MM.1S (cell line): ENCODE measurements at regions not wholly inside any gene's neighbourhood (a gene's known extent, or its start where the extent isn't known, plus 50 kb on each side); places are given as distances from the start of the nearest gene placed in this dataset.

Experiments used
- DNase-seq: peaks from one replicate; pipeline ENCODE4 v3.0.0-alpha.2; 2015
- H2AFZ ChIP-seq: fragments of 300-600 bp; sonication (generic); 2 replicates; pipeline ENCODE4 v1.6.0; 2016; ENCODE audit warnings: antibody characterized with exemption, low read length
- H3F3A ChIP-seq: fragments of 300-600 bp; sonication (generic); 2 replicates; pipeline ENCODE4 v1.6.1; 2016; ENCODE audit warnings: mild to moderate bottlenecking, antibody characterized with exemption, low read length, moderate library complexity, mixed read lengths; ENCODE audit not compliant: insufficient read depth
- H3K27ac ChIP-seq: fragments of 300-600 bp; sonication (generic); 2 replicates; pipeline ENCODE4 v1.5.1; 2016; ENCODE audit warnings: mild to moderate bottlenecking, low read length
- H3K27me3 ChIP-seq: fragments of 300-600 bp; sonication (generic); replicated peaks from 2 replicates; pipeline ENCODE4 v1.6.0; 2016; ENCODE audit warnings: low read length; ENCODE audit not compliant: insufficient read depth
- H3K36me3 ChIP-seq: fragments of 300-600 bp; sonication (generic); replicated peaks from 2 replicates; pipeline ENCODE4 v1.6.1; 2016; ENCODE audit warnings: mild to moderate bottlenecking, low read length, mixed read lengths; ENCODE audit not compliant: insufficient read depth
- H3K4me1 ChIP-seq: fragments of 300-600 bp; sonication (generic); 2 replicates; pipeline ENCODE4 v1.6.1; 2016; ENCODE audit warnings: low read length, mixed read lengths
- H3K4me2 ChIP-seq: fragments of 300-600 bp; sonication (generic); 2 replicates; pipeline ENCODE4 v1.6.0; 2016; ENCODE audit warnings: low read depth, low read length
- H3K4me3 ChIP-seq: fragments of 300-600 bp; sonication (generic); 2 replicates; pipeline ENCODE4 v1.5.1; 2016; ENCODE audit warnings: low read length, mixed read lengths
- H3K79me2 ChIP-seq: fragments of 300-600 bp; sonication (generic); 2 replicates; pipeline ENCODE4 v1.6.1; 2016; ENCODE audit warnings: mixed run types, low read length, mixed read lengths
- H3K9ac ChIP-seq: fragments of 300-600 bp; sonication (generic); 2 replicates; pipeline ENCODE4 v1.6.1; 2016; ENCODE audit warnings: low read length, mixed read lengths
- H3K9me2 ChIP-seq: fragments of 300-600 bp; sonication (generic); replicated peaks from 2 replicates; pipeline ENCODE4 v1.6.1; 2016; ENCODE audit warnings: mild to moderate bottlenecking, low read length, mixed read lengths; ENCODE audit not compliant: insufficient read depth
- H3K9me3 ChIP-seq: fragments of 300-600 bp; sonication (generic); replicated peaks from 2 replicates; pipeline ENCODE4 v1.6.1; 2016; ENCODE audit warnings: mild to moderate bottlenecking, low read length, mixed read lengths; ENCODE audit not compliant: insufficient read depth
- H4K20me1 ChIP-seq: fragments of 300-600 bp; sonication (generic); 2 replicates; pipeline ENCODE4 v1.6.1; 2016; ENCODE audit warnings: mild to moderate bottlenecking, low read length, moderate library complexity, mixed read lengths; ENCODE audit not compliant: insufficient read depth
- EZH2 ChIP-seq: fragments of 300-600 bp; sonication (generic); optimal IDR thresholded peaks from 2 replicates; pipeline ENCODE3; 2017; ENCODE audit warnings: low read depth, mild to moderate bottlenecking, antibody characterized with exemption, low read length, mixed read lengths
- EZH2phosphoT487 ChIP-seq: fragments of 300-600 bp; sonication (generic); IDR thresholded peaks from 2 replicates; pipeline ENCODE4 v1.6.1; 2018; ENCODE audit warnings: antibody characterized with exemption, low read length
- TF ChIP-seq, protein P1 (sequence below): fragments of 300-600 bp; sonication (generic); IDR thresholded peaks from 2 replicates; pipeline ENCODE4 v1.5.1; 2016; ENCODE audit warnings: antibody characterized with exemption, low read length, mixed read lengths

GRCh38 chr1:94650301-94650700, 108.7 kb upstream of the F3 start:
- Histone ChIP-seq H3K27ac (no peak overlapping the region), H3K79me2 (no peaks in the 10 kb centered on the region), H2AFZ (no peak overlapping the region), H3K9ac (no peak overlapping the region), H3K9me3 (no peaks in the 10 kb centered on the region), H3K27me3 (no peaks in the 10 kb centered on the region), H3K36me3 (no peaks in the 10 kb centered on the region), H3K4me3 (no peak overlapping the region), H3K4me1 (no peaks in the 10 kb centered on the region), H4K20me1 (no peaks in the 10 kb centered on the region), H3K9me2 (no peaks in the 10 kb centered on the region), H3K4me2 (no peak overlapping the region), H3F3A (no peaks in the 10 kb centered on the region)
- no peak for DNase-seq
- TF ChIP-seq, protein P1, sequence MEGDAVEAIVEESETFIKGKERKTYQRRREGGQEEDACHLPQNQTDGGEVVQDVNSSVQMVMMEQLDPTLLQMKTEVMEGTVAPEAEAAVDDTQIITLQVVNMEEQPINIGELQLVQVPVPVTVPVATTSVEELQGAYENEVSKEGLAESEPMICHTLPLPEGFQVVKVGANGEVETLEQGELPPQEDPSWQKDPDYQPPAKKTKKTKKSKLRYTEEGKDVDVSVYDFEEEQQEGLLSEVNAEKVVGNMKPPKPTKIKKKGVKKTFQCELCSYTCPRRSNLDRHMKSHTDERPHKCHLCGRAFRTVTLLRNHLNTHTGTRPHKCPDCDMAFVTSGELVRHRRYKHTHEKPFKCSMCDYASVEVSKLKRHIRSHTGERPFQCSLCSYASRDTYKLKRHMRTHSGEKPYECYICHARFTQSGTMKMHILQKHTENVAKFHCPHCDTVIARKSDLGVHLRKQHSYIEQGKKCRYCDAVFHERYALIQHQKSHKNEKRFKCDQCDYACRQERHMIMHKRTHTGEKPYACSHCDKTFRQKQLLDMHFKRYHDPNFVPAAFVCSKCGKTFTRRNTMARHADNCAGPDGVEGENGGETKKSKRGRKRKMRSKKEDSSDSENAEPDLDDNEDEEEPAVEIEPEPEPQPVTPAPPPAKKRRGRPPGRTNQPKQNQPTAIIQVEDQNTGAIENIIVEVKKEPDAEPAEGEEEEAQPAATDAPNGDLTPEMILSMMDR: no peak
- no peak for TF ChIP-seq EZH2
- no peak for TF ChIP-seq EZH2phosphoT487

DNA sequence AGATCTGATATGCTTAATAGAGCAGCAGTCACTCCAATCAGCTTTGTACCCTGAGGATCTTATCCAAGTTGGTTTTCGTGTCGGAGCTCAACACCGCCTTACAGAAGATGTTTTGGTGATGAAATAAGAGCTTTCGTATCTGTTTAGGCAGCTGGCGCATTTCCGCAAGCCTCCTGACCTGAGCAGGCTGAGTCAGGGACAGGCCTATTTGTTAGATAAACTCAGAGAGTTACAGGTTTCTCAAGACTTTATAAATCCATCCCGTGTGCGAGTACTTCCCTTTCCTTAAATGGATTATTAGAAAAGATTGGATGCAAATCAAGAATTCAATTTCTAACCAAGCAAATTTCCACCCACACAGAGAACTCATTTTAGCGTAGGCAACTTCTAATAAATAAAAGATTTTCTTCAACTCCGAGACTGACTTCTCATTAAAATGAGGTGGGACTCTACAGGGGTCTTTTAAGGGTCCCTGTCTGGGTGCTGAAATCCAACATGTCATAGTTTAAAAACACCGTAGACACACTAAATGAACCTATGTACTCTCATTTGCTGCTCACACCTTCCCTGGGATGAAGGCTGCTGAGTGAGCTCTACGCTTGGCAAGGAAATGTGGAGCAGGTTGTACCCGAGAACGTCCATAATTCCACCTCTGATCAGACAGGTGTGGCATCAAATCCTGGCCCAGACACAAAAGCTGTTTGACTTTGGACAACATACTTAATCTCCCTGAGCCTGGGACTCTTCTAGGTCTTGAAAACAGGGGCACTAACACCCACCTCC, 106.9 kb upstream of the F3 start:
- H3K9me3 ChIP-seq: no peaks in the 10 kb centered on the region
- no peaks in the 10 kb centered on the region for H3K9me2 ChIP-seq
- H3K4me1 ChIP-seq: no peaks in the 10 kb centered on the region
- no peak overlapping the region for H3K27ac ChIP-seq
- no peaks in the 10 kb centered on the region for H3K36me3 ChIP-seq
- H3K79me2 ChIP-seq: no peaks in the 10 kb centered on the region
- no peak overlapping the region for H3K4me2 ChIP-seq
- H2AFZ ChIP-seq: no peak overlapping the region
- H3K4me3 ChIP-seq: no peak overlapping the region
- no peak overlapping the region for H3K9ac ChIP-seq
- H3F3A ChIP-seq: no peaks in the 10 kb centered on the region
- TF ChIP-seq EZH2 (no peak), EZH2phosphoT487 (no peak)
- TF ChIP-seq, protein P1: no peak
- H3K27me3 ChIP-seq: no peaks in the 10 kb centered on the region
- DNase-seq: no peak
- no peaks in the 10 kb centered on the region for H4K20me1 ChIP-seq

DNA sequence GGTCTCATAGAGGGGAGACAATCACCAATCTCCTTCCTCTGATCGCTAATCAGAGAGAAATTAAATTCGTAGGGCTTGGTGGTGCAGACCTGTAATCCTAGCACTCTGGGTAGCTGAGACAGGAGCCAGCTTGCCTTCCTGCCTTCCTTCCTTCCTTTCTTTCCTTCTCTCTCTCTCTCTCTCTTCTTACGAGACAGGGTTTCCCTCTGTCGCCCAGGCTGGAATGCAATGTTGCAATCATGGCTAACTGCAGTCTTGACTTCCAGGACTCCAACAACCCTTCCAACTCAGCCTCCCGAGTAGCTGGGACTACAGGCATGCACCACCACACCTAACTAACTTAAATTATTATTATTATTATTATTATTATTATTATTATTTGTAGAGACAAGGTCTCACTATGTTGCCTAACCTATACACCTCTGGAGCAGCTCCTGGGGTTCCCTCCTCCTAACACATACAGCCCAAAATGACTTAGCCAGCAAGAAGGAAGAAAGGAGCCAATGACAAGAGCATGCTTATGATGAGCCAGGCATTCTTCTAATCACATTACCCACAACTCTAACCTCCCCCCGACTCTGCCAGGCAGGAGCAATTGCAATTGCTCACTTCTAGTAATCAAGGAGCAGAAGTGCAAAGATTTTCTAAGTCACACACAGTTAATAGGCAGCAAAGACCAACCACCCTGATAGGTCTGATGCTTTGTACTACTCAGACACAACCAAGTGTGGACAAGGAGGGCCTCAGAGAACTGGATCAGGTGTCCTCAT, 105.4 kb upstream of the F3 start:
- no peaks in the 10 kb centered on the region for H3K36me3 ChIP-seq
- H3K4me1 ChIP-seq: no peaks in the 10 kb centered on the region
- no peaks in the 10 kb centered on the region for H3K79me2 ChIP-seq
- no peaks in the 10 kb centered on the region for H3K27me3 ChIP-seq
- no peaks in the 10 kb centered on the region for H3F3A ChIP-seq
- TF ChIP-seq, protein P1: no peak
- TF ChIP-seq EZH2phosphoT487: no peak
- TF ChIP-seq EZH2: no peak
- no peak overlapping the region for H3K4me3 ChIP-seq
- H3K4me2 ChIP-seq: no peak overlapping the region
- H3K9ac ChIP-seq: no peak overlapping the region
- H2AFZ ChIP-seq: no peak overlapping the region
- no peaks in the 10 kb centered on the region for H3K9me3 ChIP-seq
- no peaks in the 10 kb centered on the region for H4K20me1 ChIP-seq
- no peaks in the 10 kb centered on the region for H3K9me2 ChIP-seq
- DNase-seq: no peak
- no peak overlapping the region for H3K27ac ChIP-seq
